ENCODE measurements at regions not wholly inside any gene's neighbourhood (a gene's known extent, or its start where the extent isn't known, plus 50 kb on each side); places are given as distances from the start of the nearest gene placed in this dataset.

GRCh38 chr2:211157211-211157610, 600.8 kb downstream of the CPS1 start:
- peak; percentile 30 for DNase-seq (ENCODE audit: low read depth, low spot score)
- H3K4me3 ChIP-seq (ENCODE audit: low read depth, low read length), result no peak overlapping the region
- in situ Hi-C loops (cut with HindIII; ENCODE audit: low sequenced_read_pairs), result no loop called here
- TF ChIP-seq CTCF (IDR thresholded peaks at IDR 0.05; ENCODE audit: low read depth, low read length), result no peak

DNA sequence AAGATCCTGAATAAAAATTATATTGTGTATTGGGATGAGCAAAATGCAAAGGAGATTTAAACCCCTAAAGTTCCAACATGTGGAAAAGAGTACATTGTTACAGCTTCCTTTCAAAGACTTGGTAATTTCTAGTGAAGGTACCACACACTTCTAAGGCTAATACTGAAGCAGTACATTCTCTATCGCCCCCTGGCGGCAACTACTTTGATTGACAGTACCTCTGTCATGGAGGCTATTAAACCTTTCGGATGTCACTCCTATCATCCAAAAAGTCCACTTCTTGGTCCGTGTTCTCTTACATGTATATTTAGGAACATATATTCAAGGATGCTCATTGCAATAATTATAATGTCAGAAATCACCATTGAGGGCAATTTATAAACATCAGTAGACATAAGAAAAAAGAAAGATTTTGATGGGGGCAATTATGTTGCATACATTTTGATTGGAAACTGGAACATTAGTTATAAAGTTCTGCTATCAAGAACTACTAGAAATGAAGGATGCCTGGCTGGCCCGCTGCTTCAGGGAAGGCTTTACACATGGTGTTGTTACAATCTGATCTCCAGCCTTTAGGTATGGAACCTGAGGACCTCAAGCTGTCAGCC, 601.6 kb downstream of the CPS1 start:
- H3K4me3 ChIP-seq (ENCODE audit: low read depth, low read length), result no peak overlapping the region
- DNase-seq (ENCODE audit: low read depth, low spot score), result peak; percentile 61
- in situ Hi-C loops (cut with HindIII; ENCODE audit: low sequenced_read_pairs), result no loop called here
- TF ChIP-seq CTCF (IDR thresholded peaks at IDR 0.05; ENCODE audit: low read depth, low read length), result peak; percentile 84

DNA sequence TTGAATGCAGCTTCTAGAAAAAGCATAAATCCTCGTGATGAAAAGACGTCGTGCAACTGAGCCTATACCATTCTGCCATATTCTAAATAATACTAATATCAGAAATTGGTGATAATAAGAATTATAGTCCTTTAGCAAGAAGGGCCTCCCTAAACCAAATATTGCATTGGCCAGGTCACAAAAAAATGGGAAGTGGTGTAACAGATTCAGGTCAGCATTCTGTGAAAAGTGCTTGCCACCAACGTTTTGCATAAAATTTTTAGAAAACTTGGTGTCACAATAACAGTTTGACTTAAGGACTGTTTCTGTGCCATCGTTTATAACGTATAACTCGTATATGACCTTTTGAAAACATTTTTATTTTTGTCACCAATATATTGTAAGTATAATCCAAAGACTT, 603.6 kb downstream of the CPS1 start:
- no peak for TF ChIP-seq CTCF (IDR thresholded peaks at IDR 0.05; ENCODE audit: low read depth, low read length)
- in situ Hi-C loops (cut with HindIII; ENCODE audit: low sequenced_read_pairs), result no loop called here
- no peak overlapping the region for H3K4me3 ChIP-seq (ENCODE audit: low read depth, low read length)
- DNase-seq (ENCODE audit: low read depth, low spot score), result no peak

DNA sequence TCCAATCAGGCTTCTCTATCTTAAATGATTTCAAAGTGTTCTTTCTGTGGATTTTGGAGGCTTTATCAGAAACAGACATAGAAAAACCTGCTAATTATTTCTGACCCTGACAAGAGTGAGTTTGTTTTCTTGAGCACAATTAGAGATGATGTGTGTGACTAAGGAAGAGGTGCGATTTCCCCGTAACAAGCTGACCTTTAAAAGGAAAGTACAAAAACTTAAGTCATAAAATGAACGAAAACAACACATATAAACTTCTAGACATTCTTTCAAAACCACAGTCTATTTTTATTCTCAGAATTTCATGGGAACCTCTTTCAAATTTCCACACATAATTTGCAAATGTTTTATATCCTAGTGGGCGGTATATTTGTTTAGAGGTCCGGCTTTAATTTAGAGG, 604.8 kb downstream of the CPS1 start:
- TF ChIP-seq CTCF (IDR thresholded peaks at IDR 0.05; ENCODE audit: low read depth, low read length), result no peak
- H3K4me3 ChIP-seq (ENCODE audit: low read depth, low read length), result no peak overlapping the region
- peak; percentile 10 for DNase-seq (ENCODE audit: low read depth, low spot score)
- in situ Hi-C loops (cut with HindIII; ENCODE audit: low sequenced_read_pairs), result no loop called here

GRCh38 chr2:211162911-211163310, 606.5 kb downstream of the CPS1 start:
- in situ Hi-C loops (cut with HindIII; ENCODE audit: low sequenced_read_pairs), result no loop called here
- no peak overlapping the region for H3K4me3 ChIP-seq (ENCODE audit: low read depth, low read length)
- no peak for DNase-seq (ENCODE audit: low read depth, low spot score)
- no peak for TF ChIP-seq CTCF (IDR thresholded peaks at IDR 0.05; ENCODE audit: low read depth, low read length)

- DNase-seq (ENCODE audit: low read depth, low spot score), result no peak
- TF ChIP-seq CTCF (IDR thresholded peaks at IDR 0.05; ENCODE audit: low read depth, low read length), result no peak
- no peak overlapping the region for H3K4me3 ChIP-seq (ENCODE audit: low read depth, low read length)
- in situ Hi-C loops (cut with HindIII; ENCODE audit: low sequenced_read_pairs), result no loop called here
Measured at GRCh38 chr2:211170843-211171242, 614.4 kb downstream of the CPS1 start.

- H3K4me3 ChIP-seq (ENCODE audit: low read depth, low read length), result no peak overlapping the region
- TF ChIP-seq CTCF (IDR thresholded peaks at IDR 0.05; ENCODE audit: low read depth, low read length), result no peak
- DNase-seq (ENCODE audit: low read depth, low spot score), result no peak
- in situ Hi-C loops (cut with HindIII; ENCODE audit: low sequenced_read_pairs), result no loop called here
Measured at GRCh38 chr2:211174021-211174420, 617.6 kb downstream of the CPS1 start.

All from astrocyte of the spinal cord (primary cell).